NCI-H1092 treated with DMSO at 0.1 percent for 48 hours (cell line): ENCODE measurements at regions not wholly inside any gene's neighbourhood (a gene's known extent, or its start where the extent isn't known, plus 50 kb on each side); places are given as distances from the start of the nearest gene placed in this dataset.
A peak's percentile ranks its signal among the peaks of the same experiment; 100 is the strongest.

Experiments used
- DNase-seq: peaks from one replicate; lab custom pipeline; 2025; lab: John Stamatoyannopoulos, UW

DNA sequence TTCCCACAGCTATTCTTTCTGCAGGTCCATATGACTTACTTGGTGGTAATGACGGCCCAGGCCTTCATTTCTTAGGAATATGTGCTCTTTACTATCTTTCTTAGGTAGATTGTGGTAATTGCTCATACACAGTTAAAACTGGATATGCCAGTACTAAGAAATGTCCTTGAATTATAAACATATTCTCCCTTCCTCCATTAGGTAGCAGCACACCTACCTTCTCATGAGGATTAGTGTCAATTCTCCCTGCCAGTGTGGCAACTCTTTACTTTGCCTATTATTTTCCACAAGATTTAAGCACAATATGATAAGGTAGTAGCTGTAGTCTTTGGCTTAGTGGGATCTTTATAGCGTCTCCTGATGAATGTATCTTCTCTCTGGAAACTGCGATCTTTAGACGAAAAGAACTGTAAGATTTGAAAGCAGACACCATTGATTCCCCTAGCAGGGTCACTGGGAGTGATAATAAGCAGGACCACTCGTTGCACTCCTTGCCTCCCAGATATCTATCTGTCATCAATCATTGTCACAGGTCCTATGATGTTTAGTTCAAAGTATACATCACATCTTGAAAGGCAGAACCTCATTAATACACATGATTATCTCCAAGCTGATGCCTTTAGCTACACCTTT, 1240.7 kb downstream of the C4orf33 start:
- DNase-seq = peak; percentile 25

DNA sequence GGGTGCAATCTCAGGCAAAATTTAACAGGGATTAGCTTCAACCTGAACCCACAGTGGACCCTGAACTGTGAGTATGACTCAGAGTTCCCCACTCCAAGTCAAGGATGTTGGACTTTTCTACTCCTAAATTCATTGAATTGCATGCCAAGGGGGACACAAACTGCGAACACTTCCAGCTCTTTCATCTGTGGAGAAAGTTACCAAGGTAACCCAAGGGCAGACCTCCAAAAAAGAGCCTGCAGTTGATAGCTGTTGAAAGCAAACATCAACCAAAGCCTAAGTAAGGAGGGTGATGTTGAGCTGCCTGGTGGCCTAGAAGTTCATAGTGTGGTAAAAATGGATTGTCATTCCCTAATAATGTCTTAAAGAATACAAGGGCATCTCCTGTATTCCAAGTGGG, 1242.9 kb downstream of the C4orf33 start:
- peak; percentile 65 for DNase-seq

DNA sequence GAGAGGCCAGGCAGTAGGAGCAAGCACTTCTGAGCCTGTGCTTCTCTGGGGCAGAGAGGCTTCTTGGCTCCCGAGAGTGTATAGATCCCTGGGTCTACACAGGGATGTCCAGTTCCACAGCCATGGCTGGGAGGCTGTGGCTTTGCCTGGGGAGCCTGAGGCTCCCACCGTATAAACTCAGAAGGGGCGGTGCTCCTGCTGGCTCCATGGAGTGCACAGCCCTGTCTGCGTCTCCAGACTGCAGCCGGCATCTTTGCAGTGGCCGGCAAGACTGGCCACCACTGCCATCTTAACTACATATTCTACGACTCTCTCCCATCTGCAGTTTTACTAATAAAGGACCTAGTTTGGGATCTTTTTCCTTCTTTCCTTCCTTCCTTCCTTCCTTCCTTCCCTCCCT, 1253.8 kb downstream of the C4orf33 start:
- no peak for DNase-seq

DNA sequence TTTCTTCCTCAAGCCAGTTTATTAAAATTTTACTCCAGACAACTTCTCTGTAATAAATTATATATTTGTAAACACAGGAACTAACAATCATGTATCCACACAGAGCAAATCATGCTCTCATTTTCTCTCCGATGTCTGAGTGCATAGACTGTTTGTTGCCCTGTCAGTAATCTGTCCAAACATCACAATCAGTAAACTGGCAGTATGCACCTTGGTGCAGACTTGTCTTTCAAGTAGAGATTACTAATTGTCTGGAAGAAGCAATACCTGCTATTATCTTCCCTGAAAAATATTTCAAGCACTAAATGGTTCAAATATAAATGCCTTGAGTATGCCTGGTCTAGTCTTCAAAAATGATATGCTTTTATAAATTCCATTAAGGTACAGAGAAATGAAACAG, 1260.9 kb downstream of the C4orf33 start:
- DNase-seq = no peak

DNA sequence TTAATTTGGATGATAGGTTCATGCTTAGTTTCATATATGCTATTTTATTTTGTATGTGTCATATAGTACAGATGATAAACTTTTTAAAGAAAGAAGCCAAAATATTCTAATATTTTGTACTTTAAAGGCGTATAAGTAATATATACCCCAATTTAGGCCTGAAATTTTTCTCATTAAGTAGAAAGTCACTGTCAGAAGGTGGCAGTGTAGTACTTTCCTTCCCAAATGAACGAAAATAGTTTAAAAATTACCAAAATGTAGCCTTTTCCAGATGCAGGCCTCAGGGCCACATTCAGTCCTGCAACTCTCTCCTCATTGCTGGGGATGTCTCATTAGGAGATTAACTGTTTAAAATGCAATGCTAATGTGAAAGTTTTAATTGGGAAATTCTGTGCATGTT, 1263.6 kb downstream of the C4orf33 start:
- no peak for DNase-seq

DNA sequence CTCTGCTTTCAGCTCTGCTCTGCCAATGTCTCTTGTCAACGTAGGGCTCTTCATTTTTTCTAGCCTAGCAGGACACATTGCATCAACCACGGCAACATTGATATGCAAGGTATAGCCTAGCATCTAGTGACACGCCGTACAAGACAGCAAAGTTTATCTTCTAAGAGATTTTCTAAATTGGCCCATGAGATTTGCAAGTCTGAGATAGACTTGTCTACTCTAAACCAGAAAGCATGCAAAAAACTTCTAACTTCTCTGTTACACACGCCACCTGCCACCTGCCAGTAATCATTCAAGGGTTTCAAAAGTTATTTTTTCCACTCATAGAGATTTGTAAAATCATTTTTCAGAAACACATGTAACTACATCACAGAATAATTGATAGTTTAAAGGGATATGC, 1265.7 kb downstream of the C4orf33 start:
- no peak for DNase-seq

DNA sequence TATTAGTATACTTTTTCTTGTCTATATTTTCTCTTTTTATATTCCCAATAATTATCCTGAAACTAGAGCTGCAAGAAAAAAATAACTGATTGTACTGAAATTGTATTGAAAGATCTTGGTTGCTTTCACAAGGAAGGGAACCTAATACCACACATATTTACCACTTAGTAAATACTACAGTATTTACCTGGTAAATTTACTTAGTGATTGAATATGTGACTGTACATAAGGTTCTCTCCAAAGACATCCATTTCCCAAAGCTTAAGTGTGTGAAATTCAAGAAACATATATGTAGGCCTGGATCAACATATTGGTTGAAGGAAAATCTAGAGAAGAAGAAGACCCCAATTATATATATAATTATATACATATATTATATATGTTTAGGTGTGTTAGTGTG, 1272.7 kb downstream of the C4orf33 start:
- DNase-seq = no peak

DNA sequence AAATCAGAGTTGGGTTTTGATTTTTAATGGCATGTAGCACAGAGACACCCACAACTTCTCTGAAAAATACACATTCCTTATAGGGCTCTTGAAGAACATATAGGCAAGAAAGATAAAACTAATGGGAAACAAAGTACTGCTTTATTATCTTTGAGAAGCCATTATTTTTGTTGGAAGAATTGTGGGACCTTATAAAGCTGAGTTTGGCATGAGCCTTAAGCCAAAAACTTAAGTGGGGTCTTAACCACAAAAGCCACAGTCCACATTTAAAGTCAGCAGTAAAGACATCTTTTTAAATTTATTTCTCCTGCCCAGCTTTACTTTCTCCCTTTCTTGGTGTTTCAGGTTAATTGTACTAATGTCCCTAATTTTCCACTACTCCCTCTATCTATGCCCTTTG, 1297.3 kb downstream of the C4orf33 start:
- no peak for DNase-seq

DNA sequence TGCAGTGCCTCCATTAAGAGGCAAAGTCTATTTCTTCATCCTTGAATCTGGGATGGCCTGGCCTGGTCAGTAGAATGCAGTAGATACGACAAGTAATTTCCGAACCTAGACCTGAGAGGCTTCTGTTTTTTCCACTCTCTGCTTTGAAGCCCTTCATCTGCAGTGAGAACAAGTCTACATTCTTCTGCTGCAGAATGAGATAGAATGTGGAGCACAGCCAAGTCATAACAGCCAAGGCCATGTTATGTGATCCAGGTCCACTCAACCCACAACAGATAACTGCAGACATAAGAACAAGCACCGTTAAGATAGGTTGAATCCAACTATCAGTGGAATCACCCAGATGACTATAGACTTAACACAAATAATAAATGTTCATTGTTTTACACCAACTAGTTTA, 1297.7 kb downstream of the C4orf33 start:
- no peak for DNase-seq

DNA sequence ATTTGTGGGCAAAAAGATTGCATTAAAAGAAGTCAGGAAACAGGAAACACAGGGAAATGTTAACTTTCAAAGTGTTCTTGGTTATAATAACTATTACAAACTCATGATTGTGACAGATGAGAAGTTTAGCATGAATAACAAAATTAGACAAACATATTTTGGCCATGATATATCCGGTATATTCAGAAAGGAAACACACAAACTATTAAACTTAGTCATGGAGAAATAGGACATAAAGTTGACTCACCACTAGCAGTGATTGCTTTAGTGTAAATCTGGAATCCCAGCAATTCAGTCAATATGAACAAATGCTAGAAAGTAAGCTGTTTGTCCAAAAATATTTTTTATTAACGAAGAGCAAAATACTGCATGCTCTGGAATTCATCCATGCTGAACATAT, 1299.9 kb downstream of the C4orf33 start:
- no peak for DNase-seq

DNA sequence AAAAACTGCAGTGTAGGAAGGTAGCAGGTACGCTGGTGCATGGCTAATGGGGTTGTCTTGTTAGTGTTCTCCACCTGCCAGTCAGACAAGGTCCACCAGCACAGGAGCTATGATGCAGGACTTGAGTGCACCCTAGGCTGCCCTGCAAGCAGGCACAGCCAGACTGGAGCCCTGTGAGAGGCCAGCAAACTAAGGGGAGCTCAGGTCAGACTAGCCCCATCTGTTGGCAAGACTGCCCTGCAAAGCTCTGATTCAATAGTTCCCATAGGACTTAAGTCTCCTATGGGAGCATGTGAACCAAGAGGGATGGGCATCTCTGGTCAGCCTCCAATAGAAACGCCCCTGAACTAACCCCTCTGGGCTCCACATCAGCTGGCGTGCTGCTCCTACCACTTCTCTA, 1307.3 kb downstream of the C4orf33 start:
- DNase-seq = no peak

DNA sequence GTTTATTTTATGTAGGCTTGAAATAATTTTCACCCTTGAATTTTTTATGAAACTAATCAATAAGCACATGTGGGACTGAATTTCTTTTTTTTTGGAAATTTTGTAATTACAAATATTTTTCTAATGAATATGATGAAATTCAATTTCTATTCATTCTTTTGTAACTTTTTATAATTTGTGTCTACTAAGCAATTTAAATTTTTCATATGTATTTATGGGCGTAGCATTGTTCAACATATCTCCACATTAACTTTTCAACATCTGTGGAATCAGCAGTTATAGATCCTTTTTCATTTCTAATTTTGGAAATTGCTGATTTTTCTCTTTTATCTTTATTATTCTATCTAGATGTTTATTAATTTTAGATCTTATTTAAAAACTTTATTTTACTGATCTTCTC, 1320.3 kb downstream of the C4orf33 start:
- DNase-seq = no peak

DNA sequence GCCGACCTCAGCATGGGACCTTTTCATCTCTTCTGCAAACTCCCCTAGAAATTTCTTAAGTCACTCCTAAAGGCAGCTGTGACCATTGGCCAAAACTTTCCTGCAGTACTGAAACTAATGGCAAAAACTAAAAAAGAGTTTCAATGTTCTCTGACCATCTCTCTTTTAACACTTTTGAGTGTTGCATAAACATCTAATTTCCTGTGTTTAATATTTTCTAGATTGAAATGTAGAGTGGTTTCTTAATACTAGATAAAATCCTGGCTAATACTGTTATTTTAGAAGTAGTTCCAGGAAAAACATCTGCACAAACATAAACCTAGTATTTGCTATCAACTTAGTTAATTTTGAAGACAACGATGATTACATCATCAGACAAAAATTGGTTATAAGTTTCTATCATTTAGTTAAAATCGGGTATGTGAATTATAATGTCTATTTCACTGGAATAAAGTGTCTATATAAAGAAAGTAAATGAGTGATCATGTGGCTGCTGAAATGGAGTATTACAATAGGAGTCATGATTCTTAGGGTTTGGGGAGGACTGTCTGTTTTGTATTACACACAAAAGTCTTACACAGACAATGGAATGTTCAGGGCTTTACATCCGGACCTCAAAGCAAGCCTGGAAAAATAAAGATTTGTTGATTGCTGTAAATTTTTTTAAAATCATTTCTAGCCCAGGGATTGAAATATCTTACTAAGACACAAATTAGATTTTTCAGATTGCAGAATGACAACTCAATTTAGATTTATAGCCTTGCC, 1323.4 kb downstream of the C4orf33 start:
- no peak for DNase-seq

DNA sequence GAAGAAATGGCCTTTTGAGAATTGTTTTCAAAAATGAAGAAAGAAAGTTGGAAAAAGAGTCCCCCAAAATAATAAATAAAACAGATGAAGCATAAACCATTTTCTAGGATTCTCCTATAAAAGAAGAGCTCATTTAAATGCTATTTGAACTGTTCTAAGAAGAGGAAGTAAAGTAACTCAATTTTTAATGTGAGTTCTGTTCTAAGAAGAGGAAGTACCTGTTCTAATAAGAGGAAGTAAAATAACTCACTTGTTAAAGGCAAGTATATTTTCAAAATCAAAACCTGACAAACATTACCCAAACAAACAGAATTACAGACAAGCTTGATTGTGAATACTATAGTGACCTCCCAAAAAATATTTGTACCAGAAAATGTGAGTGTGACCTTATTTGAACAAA, 1326.3 kb downstream of the C4orf33 start:
- DNase-seq = no peak

DNA sequence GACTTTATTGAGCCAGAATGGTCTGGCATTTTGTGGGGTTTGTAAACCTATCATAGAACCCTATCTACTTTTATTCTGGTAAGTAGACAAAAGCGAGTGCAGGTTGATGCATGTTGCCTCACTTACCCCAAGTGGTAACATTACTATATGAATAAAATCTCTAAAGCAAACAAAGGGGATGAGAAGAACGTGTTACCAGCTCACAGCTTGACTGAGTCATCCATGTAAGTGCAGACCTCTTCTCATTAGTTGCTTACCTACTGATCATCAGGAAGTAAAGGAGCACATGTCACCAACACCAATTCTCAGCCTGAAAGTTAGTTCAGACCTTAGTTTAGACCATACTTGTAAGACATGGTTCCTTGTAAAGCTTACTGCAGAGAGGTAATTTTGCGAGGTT, 1328.3 kb downstream of the C4orf33 start:
- no peak for DNase-seq

DNA sequence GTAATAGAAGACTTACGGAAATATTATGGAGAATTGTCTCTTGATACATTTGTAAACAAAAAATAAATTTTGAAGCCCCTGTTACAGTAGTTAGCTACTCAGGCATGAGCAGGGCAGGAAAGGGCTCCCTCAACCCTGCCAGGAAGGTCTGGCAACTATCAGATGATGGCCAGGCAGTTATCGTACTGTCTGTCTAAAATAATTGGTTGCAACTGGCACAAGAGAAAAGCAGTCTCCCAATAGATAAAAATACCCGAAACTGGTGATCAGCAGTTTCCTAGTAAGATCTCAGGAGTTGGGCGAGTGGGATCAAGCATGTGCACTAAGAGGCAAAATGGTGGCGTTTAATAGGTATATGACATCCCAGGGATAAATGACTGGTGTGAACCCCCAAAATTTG, 1336.3 kb downstream of the C4orf33 start:
- no peak for DNase-seq

DNA sequence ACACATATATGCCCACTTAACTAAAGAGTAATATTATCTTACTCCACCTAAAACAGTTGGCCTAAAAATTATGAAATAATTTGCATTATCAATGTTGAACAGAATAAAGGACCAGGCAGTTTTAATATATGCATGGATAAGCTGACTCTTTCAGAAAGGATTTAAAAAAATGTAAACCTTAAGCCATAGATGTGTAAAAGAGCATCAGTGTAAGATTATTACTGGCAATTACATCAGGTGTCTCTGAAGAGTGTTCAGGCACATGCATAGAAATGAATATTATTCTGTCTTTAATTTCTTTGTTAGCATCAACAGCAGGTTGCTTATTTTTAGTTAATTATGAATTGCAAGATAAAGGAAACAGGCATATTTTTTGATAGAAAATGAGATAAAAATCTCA, 1353.8 kb downstream of the C4orf33 start:
- no peak for DNase-seq

DNA sequence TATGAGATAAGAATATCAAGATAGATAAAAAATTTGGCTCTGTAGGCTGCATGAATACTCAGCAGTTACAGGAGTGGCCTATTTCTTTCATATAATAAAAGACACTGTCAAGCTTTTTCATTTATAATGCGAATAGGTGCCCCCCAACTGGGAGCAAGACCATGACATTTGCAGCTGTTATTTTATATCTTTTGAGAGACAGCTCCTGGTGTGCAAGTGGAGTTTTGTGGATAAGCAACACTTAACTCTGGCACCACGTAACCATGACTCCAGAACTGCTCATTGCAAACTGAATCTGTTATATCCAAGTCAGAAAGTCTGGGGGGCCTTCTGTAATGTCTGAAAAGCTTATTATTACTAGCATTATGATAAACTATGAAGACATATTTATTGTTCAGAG, 1372.4 kb downstream of the C4orf33 start:
- DNase-seq = no peak

DNA sequence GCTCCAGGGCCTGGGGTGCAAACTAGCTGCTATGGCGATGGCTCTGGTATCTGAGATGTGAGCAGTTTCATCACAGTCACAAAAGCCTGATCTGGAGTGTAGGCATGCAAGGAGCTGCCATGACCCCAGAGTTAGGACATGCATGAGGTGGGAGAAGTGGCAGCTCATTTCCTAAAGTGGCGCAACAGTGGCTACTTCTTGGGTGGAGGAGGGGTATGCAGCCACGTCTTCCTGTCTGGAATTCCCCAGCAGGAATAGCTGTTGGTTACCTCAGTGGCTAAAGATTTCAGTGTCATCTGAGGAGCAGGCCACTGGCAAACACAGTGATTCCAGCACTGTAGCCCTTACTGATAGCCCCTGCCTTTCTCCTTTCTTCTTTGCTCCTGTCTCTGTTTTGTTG, 1382.5 kb downstream of the C4orf33 start:
- no peak for DNase-seq

DNA sequence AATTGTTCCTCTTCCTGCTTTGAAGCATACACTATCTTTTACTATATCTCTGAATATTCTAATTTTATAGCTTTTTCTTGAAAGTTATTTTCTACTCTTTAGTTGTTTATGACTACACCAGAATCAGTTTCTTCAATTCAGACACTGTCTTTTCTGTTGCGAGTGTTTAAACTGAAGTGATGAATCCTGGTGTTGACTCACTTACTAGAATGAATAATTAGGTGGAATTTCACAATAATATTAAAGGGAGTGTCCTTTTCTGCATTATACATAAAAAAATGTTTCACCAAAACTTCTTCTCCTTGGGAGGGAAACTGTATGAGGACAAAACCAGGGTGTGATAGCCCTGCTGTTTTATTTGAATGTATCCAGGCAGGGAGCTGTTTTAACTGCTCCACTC, 1383.1 kb downstream of the C4orf33 start:
- DNase-seq = no peak

DNA sequence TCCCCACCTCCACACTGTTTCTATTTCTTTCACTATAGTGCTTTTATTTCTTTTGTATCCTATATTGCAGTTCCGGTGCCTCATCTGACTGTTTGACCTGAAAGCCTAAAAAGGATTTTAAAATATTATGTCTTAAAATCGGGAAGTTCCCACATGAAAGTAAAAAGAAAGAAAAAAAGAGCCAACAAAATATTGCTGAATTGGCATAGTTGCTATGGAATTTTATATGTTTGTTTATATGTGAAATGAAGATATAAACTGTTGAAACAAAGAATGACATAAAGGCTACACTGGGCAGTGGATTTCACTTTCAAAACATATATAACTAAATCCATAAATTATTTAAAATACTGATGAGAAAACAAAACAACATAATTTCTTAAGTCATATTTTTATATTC, 1383.7 kb downstream of the C4orf33 start:
- no peak for DNase-seq

DNA sequence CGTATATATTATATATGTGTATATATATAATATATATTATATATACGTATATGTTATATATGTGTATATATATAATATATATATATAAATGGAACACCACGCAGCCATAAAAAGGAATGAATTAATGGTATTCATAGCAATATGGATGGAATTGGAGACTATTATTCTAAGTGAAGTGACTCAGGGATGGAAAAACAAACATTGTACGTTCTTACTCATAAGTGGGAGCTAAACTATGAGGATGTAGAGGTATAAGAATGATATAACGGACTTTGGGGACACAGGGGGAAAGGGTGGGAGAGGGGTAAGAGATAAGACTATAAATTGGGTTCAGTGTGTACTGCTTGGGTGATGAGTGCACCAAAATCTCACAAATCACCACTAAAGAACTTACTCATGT, 1388.9 kb downstream of the C4orf33 start:
- DNase-seq = no peak

DNA sequence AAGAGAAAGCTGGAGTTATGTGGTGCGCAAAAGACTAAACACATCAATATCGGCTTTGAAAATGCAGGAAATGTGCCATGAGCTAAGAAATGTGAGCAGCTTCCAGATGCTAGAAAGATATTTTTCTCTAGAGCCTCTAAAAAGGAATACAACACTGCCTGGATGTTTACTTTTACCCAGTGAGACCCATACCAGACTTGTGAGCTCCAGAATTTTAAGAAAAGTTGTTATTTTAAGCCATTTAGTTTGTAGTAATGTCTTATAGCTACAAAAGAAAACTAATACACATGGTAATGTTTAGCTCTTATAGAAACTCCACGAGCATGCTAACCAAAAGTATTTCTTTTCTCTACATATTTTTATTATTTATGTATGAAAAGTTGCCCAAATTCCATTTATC, 1389.4 kb downstream of the C4orf33 start:
- no peak for DNase-seq

DNA sequence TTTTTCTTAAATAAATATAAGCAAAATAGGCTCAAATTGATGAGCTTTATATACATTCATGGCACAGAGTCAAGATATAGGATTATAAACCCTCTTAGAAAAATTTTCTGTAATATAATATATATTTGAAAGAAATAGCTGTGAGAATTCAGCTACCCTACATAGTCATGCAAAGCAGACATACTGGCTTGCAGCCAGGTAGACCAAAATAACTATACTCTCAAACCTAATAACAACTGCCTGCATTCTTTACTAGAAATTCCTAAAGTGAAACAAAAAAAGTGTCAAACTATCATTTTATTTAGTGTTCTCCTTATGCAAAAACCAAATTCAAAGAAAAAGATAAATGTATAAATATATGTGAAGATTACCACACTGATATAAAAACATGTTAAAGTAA, 1390.2 kb downstream of the C4orf33 start:
- DNase-seq = no peak
